GM19099 (cell line): ENCODE measurements at regions not wholly inside any gene's neighbourhood (a gene's known extent, or its start where the extent isn't known, plus 50 kb on each side); places are given as distances from the start of the nearest gene placed in this dataset.

Experiments used
- POLR2A ChIP-seq: IDR thresholded peaks from 3 replicates; pipeline ENCODE4 v1.6.1; 2011; ENCODE audit warnings: low read depth; ENCODE audit not compliant: insufficient read length; ENCODE audit errors: extremely low read depth

DNA sequence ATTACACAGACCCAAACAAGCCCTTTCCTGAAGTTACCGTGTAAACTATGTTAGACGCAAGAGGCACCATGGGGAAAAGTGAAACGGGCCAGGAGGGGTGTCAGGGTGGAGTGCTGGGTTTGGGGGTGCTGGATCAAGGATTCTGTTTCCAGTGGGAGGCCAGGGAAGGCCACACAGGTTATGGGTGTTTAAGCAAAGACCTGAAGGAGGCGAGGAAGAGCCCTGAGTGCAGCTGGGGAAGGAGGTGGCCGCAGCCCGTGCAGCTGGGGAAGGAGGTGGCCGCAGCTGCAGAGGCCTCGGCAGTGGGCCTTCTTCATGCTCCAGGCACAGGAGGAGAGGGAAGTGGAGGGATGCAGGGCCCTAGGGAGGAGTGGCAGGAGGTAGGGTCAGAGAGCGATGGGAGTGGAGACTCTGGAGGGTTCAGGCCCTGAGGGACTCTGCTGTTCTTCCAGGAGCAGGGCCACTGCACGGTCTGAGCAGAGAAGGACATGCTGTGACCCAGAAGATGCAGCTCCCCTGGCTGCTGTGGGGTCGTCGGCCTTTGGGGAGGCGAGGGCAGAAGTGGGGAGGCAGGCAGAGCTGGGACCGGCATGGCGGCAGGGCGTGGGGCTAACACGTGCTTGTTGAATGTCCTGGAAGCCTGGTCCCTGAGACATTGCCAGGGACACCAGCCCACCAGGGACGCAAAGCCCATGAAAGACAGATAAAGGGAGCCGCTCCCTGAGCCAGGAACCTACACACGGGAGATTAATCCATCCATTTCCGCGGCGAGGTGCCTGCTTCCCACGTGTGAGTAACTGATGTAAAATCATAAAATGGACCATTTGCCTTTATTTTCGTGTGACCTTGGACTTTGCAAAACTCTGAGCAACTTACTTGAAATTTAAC is 1049.1 kb downstream of the BRD1 start:
- TF ChIP-seq POLR2A: no peak

DNA sequence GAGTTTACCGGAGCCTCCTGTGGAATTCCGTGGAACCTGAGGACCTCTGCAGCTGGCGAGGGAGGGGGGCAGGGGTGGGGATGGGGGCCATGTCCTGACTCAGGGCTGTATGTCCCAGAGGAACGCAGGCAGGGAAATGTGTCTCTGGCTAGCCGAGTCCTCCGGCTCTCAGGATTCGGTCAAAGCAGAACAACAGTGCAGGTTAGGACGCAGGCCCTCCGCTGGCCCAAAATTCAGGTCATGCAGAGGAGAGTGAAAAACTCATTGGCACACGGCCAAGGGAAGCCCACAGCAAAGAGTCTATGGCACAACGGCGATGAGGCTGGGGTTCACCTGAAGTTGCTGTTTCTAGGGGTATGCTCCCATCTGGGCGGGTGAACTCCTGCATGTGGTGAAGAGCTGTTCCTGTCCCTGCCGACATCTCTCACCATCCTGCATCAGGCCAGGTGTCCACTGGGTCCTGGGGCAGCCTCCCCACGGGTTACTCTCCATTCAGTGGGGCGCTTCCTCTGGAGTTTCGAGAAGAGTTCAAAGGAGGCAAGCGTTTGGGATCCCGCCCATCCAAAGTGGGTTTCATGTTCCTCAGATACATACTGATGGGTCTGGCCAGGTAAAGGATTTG is 1055.3 kb downstream of the BRD1 start:
- no peak for TF ChIP-seq POLR2A

DNA sequence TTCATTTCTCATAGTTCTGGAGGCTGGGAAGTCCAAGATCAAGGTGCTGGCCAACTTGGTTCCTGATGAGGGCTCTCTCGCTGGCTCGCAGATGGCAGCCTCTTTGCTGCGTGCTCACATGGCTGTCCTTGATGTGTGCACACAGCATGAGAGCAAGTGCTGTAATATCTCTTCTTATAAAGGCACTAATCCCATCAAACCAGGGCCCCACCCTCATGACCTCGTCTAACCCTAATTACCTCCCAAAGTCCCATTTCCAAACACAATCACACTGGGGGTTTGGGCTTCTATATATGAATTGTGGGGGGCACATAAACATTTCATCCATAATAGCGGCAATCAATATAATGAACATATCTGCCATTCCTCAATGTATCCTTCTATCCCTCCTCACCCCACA is 1062.1 kb downstream of the BRD1 start:
- TF ChIP-seq POLR2A: no peak

DNA sequence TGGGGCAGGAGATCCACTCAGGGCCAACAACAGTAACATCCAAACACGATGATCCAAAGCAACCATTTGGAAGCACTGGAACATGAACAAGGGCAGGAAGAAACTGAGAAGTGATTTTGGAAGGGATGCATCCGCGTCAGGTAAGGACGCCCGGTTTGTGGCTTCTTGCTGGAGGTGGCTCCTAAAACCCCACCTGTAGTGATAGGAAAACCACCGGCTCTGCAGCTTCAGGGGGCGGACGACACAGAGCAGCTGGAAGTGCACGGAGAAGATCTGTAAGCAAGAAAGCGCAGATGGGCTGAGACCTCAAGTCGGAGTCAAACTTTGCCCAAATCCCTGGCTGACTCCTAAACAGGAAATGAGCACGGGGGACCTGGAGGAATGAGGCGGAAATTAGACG is 1066.1 kb downstream of the BRD1 start:
- TF ChIP-seq POLR2A: no peak

DNA sequence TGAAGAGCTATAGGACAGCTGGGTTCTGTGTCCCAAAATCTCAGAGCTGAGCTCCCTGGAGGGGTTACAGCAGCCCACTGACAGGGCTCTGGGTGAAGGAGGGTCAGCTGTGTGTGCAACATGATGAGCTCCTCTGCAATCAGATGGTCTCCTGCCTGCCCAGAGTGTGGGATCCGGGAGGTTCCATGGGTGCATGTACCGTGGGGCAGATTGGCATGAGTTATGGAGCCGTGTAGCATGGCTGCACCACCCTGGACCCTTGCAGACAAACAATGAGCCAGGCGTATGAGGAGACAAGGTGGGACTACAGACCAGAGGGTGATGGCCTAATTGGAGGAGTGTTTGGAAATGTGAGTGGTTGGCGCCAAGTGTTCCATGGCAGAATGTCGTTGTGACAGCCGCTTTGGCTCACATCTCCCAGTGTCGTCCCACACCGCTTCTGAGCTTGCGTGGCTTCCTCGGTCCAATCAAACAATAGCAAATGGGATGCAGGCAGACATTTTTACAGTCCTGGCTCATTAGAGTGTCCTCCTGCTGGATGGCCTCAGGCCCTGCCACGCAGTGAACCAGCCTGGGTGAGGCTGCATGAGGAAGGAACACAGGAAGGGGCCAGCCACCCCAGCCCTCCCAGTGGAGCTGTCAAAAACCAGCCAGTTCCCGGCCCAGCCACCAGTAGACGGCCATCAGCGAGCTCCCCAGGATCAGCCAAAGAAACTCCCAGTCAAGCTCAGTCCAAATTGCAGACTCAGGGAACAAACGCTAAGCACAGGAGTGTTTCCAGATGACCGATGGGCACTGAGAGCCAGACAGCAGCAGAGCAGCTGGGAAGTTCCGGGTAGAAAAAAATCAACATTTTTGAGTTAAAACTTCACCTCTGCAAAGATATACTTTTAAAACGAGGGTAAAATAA is 1066.9 kb downstream of the BRD1 start:
- TF ChIP-seq POLR2A: no peak

DNA sequence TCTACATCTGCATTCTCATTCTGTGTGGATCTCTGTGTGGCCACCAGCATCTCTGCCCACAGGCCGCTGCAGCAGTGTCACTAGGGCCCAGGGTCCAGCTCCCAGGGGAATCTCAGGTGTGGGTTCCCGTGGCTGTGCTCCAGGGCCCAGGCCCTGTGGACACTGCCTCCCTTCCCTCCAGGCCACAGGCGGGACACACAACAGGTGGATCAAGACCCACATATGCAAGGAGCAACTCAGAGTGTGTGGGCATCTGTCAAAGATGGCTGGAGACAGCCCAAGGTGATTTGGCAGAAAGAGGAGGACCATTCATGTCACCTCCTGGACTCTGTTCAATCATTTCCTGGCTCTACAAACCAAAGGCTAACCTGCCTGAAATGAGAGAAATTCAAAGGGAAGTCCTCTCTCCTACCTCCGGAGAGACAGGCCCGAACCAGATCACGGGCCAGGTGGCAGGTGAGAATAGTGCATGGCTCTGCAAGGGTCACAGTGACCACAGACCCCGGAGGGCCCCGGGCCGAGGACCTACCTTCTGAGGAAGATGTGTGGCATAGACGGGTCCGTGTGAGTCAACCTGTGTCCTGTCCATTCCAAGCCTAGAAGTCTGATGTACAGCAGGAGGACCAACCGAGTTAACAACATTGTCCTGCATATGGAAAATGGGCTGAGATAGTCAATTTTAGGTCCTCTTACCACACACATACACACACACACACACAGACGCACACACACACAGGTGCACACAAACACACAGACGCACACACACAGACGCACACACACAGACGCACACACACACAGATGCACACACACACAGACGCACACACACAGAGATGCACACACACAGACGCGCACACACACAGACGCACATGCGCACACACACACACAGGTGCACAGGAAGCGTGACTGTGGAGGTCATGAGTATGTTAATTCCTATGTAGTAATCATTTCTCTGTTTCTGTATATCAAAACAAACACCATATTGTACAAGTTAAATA is 1068.5 kb downstream of the BRD1 start:
- TF ChIP-seq POLR2A: no peak

DNA sequence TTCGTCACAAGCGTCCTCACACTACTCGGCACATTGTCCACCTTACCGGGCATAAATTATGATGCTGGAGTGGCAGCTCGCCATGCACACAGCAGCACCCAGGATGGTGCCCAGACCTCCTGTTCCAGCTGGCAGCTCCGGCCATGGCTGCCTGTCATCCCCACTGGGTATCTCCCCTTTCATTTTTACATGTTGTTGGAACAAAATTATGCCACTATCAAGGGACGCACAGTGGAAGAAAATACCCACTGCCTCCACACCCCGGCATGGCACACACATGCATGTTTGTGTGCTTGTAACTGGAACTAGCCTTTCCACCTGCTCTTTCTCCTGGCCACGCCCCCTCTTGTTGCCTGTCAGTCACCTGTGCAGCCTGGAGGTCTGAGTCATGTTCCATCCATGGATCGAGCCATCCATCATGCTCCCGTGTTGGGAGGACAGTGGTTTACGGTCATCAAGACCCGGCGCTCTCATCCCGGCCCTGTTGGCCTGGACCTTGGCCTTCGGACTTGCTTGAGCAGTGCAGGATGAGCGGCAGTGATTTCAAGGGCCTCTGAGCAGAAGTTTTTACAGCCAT is 1069.6 kb downstream of the BRD1 start:
- no peak for TF ChIP-seq POLR2A

DNA sequence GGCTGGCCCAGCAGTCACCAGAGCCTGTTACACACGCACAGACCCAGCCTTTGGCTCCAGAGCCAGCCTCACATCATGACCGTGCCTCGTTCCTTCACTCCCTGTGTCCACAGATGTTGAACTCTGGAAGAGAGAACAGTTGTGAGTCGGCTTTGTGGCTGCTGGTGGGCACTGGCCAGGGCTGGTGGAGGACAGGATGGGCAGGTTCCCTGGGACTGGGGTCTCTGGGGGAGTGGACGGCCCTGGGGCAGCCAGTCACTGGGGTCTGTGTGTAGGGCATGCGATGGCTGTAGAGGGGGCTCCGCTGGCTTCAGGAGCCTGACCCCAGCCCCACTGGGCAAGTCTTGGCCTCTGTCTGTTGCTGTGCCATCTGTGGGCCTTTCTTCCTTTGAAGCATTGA is 1070.1 kb downstream of the BRD1 start:
- no peak for TF ChIP-seq POLR2A

DNA sequence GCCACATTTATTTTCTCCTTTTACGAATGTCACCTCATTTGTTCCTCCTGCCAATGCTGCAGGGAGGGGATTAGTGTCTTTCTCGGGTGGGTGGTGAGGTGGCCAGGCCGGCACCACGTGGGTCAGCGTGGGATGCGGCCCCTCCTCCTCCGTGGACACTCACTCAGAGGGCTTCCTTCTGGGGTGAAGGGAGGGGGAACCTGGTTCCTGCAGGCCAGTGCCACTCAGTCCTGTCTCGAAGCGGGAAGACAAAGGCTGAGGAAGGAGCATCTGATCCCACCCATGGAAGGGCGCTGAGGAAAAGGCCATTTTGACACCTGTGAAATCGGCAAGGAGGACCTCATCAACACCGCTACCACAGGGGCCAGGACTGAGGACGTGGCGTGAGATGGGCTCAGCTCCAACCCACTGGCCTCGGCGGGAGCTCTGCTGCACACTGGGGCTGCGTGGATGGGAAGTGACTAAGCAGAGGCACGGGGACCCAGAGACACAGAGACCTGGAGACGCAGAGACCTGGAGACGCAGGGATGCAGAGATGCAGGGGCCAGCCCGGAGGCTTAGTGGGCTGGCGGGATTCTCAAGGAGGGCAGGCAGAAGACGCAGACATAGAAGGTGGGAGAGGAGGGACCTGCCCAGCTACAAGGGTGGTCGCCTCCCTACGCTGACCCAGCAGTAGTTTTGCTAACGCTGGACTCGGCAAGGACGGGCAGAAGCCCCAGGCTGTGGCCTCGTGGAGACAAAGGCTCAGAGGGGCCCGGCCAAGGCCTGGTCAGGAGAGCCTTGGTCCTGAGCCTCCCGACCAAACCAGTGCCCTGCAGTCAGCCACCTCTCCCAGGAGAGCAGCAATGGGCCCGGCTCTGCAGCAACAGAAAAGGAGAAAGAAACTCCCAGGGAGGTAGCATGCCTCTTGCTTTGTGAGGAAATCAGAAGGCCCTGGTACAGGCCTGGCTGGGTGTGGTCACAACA is 1071.2 kb downstream of the BRD1 start:
- no peak for TF ChIP-seq POLR2A

DNA sequence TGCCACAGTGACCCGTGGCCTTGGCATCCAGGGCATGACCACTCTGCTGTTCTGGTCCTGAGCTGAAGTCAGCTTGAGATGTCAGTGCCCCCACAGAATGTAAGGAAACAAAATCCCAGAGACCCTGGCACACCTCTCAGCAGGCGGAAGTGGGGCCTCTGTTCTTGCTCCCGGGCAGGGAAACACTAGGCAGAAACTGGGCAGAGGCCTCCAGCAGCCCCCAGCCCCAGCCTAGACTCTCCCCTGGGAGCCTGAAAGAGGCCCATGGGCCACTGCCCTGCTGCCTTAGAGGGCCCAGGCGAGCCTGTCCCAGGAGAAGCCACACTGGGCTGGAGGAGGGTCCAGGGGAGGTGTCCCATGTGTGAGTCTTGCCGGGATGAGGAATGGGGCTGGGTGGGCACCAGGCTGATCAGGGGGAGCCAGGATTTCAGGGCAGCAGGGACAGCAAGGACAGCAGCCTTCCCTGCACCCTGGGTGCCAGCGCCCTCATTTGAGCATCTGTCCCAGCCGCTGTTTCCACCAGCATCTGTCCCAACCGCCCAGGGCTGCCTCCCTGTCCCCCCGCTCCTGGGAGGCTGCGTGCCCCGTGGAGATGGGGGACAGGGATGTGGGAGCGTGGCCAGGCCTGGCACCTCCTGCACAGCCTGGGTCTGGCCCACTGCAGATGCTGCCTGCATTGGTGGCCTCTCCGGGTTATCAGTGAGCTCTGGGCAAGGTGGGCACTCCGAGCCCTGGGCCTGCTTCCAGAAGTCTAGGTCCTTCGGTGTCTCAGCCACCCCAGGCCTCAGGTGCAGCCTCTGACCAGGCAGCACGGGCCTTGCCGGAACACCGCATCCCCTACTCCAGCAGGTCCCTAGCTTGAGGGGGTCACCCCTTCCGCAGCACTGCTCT is 1072.4 kb downstream of the BRD1 start:
- no peak for TF ChIP-seq POLR2A

DNA sequence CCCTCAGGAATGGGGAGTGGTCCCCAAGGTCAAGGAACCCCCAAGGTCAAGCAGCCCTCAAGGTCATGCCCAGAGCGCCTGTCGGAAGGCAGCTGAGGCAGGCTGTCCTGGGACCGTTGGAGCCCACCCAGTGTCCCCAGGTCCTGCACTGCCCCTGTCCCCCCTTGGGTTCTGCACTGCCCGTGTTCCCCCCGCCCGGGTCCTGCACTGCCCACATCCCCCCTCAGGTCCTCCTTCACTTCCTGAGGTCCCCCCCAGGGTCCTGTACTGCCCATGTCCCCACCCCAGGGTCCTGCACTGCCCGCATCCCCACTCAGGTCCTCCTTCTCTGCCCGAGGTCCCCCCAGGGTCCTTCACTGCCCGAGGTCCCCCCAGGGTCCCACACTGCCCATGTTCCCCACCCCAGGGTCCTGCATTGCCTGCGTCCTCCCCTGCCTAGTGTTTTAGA is 1073.0 kb downstream of the BRD1 start:
- no peak for TF ChIP-seq POLR2A
